HCT116 (cell line): ENCODE measurements at regions not wholly inside any gene's neighbourhood (a gene's known extent, or its start where the extent isn't known, plus 50 kb on each side); places are given as distances from the start of the nearest gene placed in this dataset.

ENCODE experiments used
- ATAC-seq: fragments of 200-7000 bp; cut with Tn5 transposase; 2 replicates; pipeline ENCODE4 v1.9.1; 2020; ENCODE audit warnings: mild to moderate bottlenecking, moderate library complexity
- BruUV-seq: library from RNA; stranded (reverse); fragments of 400-500 nt; replicated peaks from 2 replicates; lab custom pipeline; 2021; lab: Mats Ljungman, UMichigan
- CTCF ChIA-PET: fragments of 300-600 bp; sonication (Branson Sonifier 250); formaldehyde crosslinking; loops from one replicate; lab custom pipeline; 2021; ENCODE audit warnings: antibody characterized with exemption; lab: Charles Lee
- POLR2A ChIA-PET: fragments of 300-600, 350-600 bp; sonication (Branson Sonifier 250); formaldehyde crosslinking; loops from one replicate; lab custom pipeline; 2021; ENCODE audit warnings: antibody characterized with exemption; lab: Charles Lee
- RAD21 ChIA-PET, 2 experiments: fragments of 300-600 bp; sonication (Branson Sonifier 250); formaldehyde crosslinking; loops; one replicate each; lab custom pipeline; 2023; ENCODE audit warnings: low total read pairs in 2 of 2; ENCODE audit not compliant: uncharacterized antibody in 2 of 2, unreplicated experiment in 2 of 2, low non-redundant PET in 1 of 2; lab: Charles Lee
- DNase-seq: peaks from one replicate; pipeline ENCODE4 v3.0.0-alpha.2; 2010; ENCODE audit warnings: low read depth, low spot score
- H2AFZ ChIP-seq: fragments of 200-600 bp; shearing (Covaris generic), sonication (generic); 2 replicates; pipeline ENCODE4 v1.6.1; 2017; ENCODE audit warnings: low read depth, mixed run types, mixed read lengths, antibody characterized with exemption, low read length; ENCODE audit not compliant: poor library complexity, severe bottlenecking
- H3K27ac ChIP-seq: 2 replicates; pipeline ENCODE4 v1.5.1; 2012; ENCODE audit warnings: low read depth, low read length
- H3K27me3 ChIP-seq: fragments of 200-600 bp; sonication (generic); 2 replicates; pipeline ENCODE4 v1.6.1; 2016; ENCODE audit warnings: mixed run types, low read length, mixed read lengths; ENCODE audit not compliant: insufficient read depth
- H3K36me3 ChIP-seq, 2 experiments: fragments of 200-500 bp in 1 of 2; fragments of 200-600 bp in 1 of 2; sonication (Bioruptor generic) in 1 of 2; sonication (generic) in 1 of 2; 2 replicates each; pipeline versions ENCODE4 v1.5.1 to v1.6.1; 2014 to 2016; ENCODE audit warnings: low read length in 2 of 2, inconsistent platforms in 1 of 2, mixed read lengths in 1 of 2, mixed run types in 1 of 2; ENCODE audit not compliant: insufficient read depth in 2 of 2, control insufficient read depth in 1 of 2
- H3K4me1 ChIP-seq, 2 experiments: fragments of 200-600 bp in 1 of 2; sonication (generic) in 1 of 2; 2 replicates each; pipeline versions ENCODE4 v1.5.1 to v1.6.1; 2012 to 2017; ENCODE audit warnings: low read length in 2 of 2, inconsistent platforms in 1 of 2, mild to moderate bottlenecking in 1 of 2, mixed read lengths in 1 of 2, mixed run types in 1 of 2, moderate library complexity in 1 of 2; ENCODE audit not compliant: insufficient read depth in 2 of 2, control insufficient read depth in 1 of 2
- H3K4me2 ChIP-seq: fragments of 200-600 bp; sonication (generic); 2 replicates; pipeline ENCODE4 v1.6.1; 2017; ENCODE audit warnings: mixed run types, low read length, mixed read lengths
- H3K4me3 ChIP-seq, 2 experiments: fragments of 200-600 bp in 1 of 2; sonication (generic) in 1 of 2; replicated peaks in 1 of 2; 2 replicates each; pipeline ENCODE4 v1.5.1; 2011 to 2016; ENCODE audit warnings: low read length in 2 of 2, control low read depth in 1 of 2, low read depth in 1 of 2, mild to moderate bottlenecking in 1 of 2, mixed read lengths in 1 of 2, mixed run types in 1 of 2
- H3K79me2 ChIP-seq: fragments of 200-600 bp; sonication (generic); 2 replicates; pipeline ENCODE4 v1.6.1; 2017; ENCODE audit warnings: mild to moderate bottlenecking, mixed run types, low read length, moderate library complexity, mixed read lengths; ENCODE audit not compliant: insufficient read depth
- H3K9ac ChIP-seq: fragments of 200-600 bp; sonication (generic); 2 replicates; pipeline ENCODE4 v1.6.1; 2016; ENCODE audit warnings: low read length, mixed read lengths
- H3K9me2 ChIP-seq: fragments of 200-600 bp; sonication (generic), shearing (Covaris generic); 2 replicates; pipeline ENCODE4 v1.6.1; 2017; ENCODE audit warnings: mixed run types, mild to moderate bottlenecking, moderate library complexity; ENCODE audit not compliant: insufficient read depth
- H3K9me3 ChIP-seq, 2 experiments: fragments of 200-500 bp in 1 of 2; fragments of 200-600 bp in 1 of 2; sonication (Bioruptor generic) in 1 of 2; sonication (generic) in 1 of 2; 2 replicates each; pipeline ENCODE4 v1.6.1; 2014 to 2017; ENCODE audit warnings: low read length in 2 of 2, mixed read lengths in 2 of 2, inconsistent platforms in 1 of 2, low read depth in 1 of 2, mild to moderate bottlenecking in 1 of 2, mixed run types in 1 of 2, moderate library complexity in 1 of 2; ENCODE audit not compliant: control insufficient read depth in 1 of 2, insufficient read depth in 1 of 2
- H4K20me1 ChIP-seq: fragments of 200-600 bp; sonication (generic), shearing (Covaris generic); 2 replicates; pipeline ENCODE4 v1.6.1; 2017; ENCODE audit warnings: mixed run types, mild to moderate bottlenecking, moderate library complexity; ENCODE audit not compliant: insufficient read depth
- ATF3 ChIP-seq: IDR thresholded peaks from 2 replicates; pipeline ENCODE4 v1.6.1; 2012
- CBX3 ChIP-seq: IDR thresholded peaks from 2 replicates; pipeline ENCODE4 v1.6.1; 2012; ENCODE audit warnings: low read depth
- EGR1 ChIP-seq: IDR thresholded peaks from 2 replicates; pipeline ENCODE4 v1.6.1; 2012; ENCODE audit warnings: low read depth
- EZH2 ChIP-seq: fragments of 200-600 bp; sonication (generic); IDR thresholded peaks from 2 replicates; pipeline ENCODE4 v1.6.1; 2017; ENCODE audit warnings: antibody characterized with exemption, mixed run types
- FOSL1 ChIP-seq: IDR thresholded peaks from 2 replicates; pipeline ENCODE4 v1.6.1; 2012; ENCODE audit warnings: low read depth
- POLR2A ChIP-seq: IDR thresholded peaks from 2 replicates; pipeline ENCODE4 v1.7.0; 2011; ENCODE audit warnings: borderline replicate concordance; ENCODE audit not compliant: insufficient read depth, insufficient read length; ENCODE audit errors: extremely low read depth
- POLR2AphosphoS5 ChIP-seq: IDR thresholded peaks from 2 replicates; pipeline ENCODE4 v1.6.1; 2011; ENCODE audit warnings: mild to moderate bottlenecking, low read depth, low read length, moderate library complexity
- SRF ChIP-seq: IDR thresholded peaks from 2 replicates; pipeline ENCODE4 v1.6.1; 2012; ENCODE audit warnings: low read depth
- TCF7L2 ChIP-seq: IDR thresholded peaks from 2 replicates; pipeline ENCODE4 v1.7.0; 2011; ENCODE audit warnings: borderline replicate concordance, inconsistent platforms; ENCODE audit not compliant: insufficient read depth, insufficient read length; ENCODE audit errors: extremely low read depth
- YY1 ChIP-seq: IDR thresholded peaks from 2 replicates; pipeline ENCODE4 v1.6.1; 2011; ENCODE audit warnings: low read length, low read depth, moderate library complexity, mild to moderate bottlenecking; ENCODE audit not compliant: insufficient replicate concordance; ENCODE audit errors: extremely low read depth
- intact Hi-C: fragments of 100-400 bp; cut with micrococcal nuclease; formaldehyde crosslinking; loops from 2 replicates; pipeline ENCODE4 v1.10.0; 2022
- TF ChIP-seq, protein P1 (sequence below), 3 experiments: fragments of 200-600 bp in 1 of 3; sonication (generic) in 1 of 3; IDR thresholded peaks in 2 of 3; conservative IDR thresholded peaks in 1 of 3; 2 replicates each; pipeline ENCODE4 v1.5.1; 2012 to 2017; ENCODE audit warnings: low read depth in 2 of 3, low read length in 2 of 3, antibody characterized with exemption in 1 of 3, borderline replicate concordance in 1 of 3, control low read depth in 1 of 3, mild to moderate bottlenecking in 1 of 3, mixed read lengths in 1 of 3, mixed run types in 1 of 3, moderate library complexity in 1 of 3; ENCODE audit not compliant: insufficient read depth in 1 of 3

GRCh38 chr7:47672271-47672791 is 90.4 kb upstream of the TNS3 start:
- BruUV-seq: no TSS peak
- RAD21 ChIA-PET: no interaction called here
- H3K36me3 ChIP-seq: no peaks in the 10 kb centered on the region
- no peak overlapping the region for H3K4me3 ChIP-seq
- no peak overlapping the region for H2AFZ ChIP-seq
- POLR2A ChIA-PET: no interaction called here
- H3K9me3 ChIP-seq: no peaks in the 10 kb centered on the region
- intact Hi-C loops: no loop called here
- no peak overlapping the region for H3K9ac ChIP-seq
- H3K27ac ChIP-seq: no peak overlapping the region
- H3K9me2 ChIP-seq: no peaks in the 10 kb centered on the region
- H3K79me2 ChIP-seq: no peaks in the 10 kb centered on the region
- no peak overlapping the region for H3K4me2 ChIP-seq
- no peaks in the 10 kb centered on the region for H3K27me3 ChIP-seq
- DNase-seq: no peak
- peaks cover 3 to 9% of the 10 kb centered on the region in 2 experiments; a peak in 3 of 4 replicates for H3K4me1 ChIP-seq
- CTCF ChIA-PET: no interaction called here
- no peaks in the 10 kb centered on the region for H4K20me1 ChIP-seq
- TF ChIP-seq, protein P1, sequence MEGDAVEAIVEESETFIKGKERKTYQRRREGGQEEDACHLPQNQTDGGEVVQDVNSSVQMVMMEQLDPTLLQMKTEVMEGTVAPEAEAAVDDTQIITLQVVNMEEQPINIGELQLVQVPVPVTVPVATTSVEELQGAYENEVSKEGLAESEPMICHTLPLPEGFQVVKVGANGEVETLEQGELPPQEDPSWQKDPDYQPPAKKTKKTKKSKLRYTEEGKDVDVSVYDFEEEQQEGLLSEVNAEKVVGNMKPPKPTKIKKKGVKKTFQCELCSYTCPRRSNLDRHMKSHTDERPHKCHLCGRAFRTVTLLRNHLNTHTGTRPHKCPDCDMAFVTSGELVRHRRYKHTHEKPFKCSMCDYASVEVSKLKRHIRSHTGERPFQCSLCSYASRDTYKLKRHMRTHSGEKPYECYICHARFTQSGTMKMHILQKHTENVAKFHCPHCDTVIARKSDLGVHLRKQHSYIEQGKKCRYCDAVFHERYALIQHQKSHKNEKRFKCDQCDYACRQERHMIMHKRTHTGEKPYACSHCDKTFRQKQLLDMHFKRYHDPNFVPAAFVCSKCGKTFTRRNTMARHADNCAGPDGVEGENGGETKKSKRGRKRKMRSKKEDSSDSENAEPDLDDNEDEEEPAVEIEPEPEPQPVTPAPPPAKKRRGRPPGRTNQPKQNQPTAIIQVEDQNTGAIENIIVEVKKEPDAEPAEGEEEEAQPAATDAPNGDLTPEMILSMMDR (IDR thresholded peaks at IDR 0.05 in 2 of 3, conservative IDR thresholded peaks at IDR 0.05 in 1 of 3; ENCODE audit: borderline replicate concordance in 1 of 3, insufficient read depth in 1 of 3, low read depth in 2 of 3, low read length in 2 of 3): no peak
- no peak for ATAC-seq

- H2AFZ ChIP-seq: no peak overlapping the region
- no peaks in the 10 kb centered on the region for H3K9me2 ChIP-seq
- peaks cover 3 to 9% of the 10 kb centered on the region in 2 experiments; a peak in 3 of 4 replicates for H3K4me1 ChIP-seq
- no peak overlapping the region for H3K4me2 ChIP-seq
- H3K36me3 ChIP-seq: no peaks in the 10 kb centered on the region
- H3K9me3 ChIP-seq: no peaks in the 10 kb centered on the region
- RAD21 ChIA-PET: no interaction called here
- H3K9ac ChIP-seq: no peak overlapping the region
- H3K4me3 ChIP-seq: no peak overlapping the region
- no peak for ATAC-seq
- CTCF ChIA-PET: no interaction called here
- H3K79me2 ChIP-seq: no peaks in the 10 kb centered on the region
- TF ChIP-seq TCF7L2 (no peak), YY1 (no peak), EZH2 (no peak), POLR2AphosphoS5 (no peak), FOSL1 (no peak), CBX3 (no peak), SRF (no peak), POLR2A (no peak), EGR1 (no peak), ATF3 (no peak)
- TF ChIP-seq, protein P1 (IDR thresholded peaks at IDR 0.05 in 2 of 3, conservative IDR thresholded peaks at IDR 0.05 in 1 of 3; ENCODE audit: borderline replicate concordance in 1 of 3, insufficient read depth in 1 of 3, low read depth in 2 of 3, low read length in 2 of 3): no peak
- intact Hi-C loops: no loop called here
- no peaks in the 10 kb centered on the region for H4K20me1 ChIP-seq
- BruUV-seq: no TSS peak
- no peak for DNase-seq
- no peaks in the 10 kb centered on the region for H3K27me3 ChIP-seq
- H3K27ac ChIP-seq: no peak overlapping the region
- POLR2A ChIA-PET: no interaction called here
These were observed 89.4 kb upstream of the TNS3 start for GRCh38 chr7:47671358-47671757.
